Motor neuron (in vitro differentiated cells): ENCODE measurements at regions not wholly inside any gene's neighbourhood (a gene's known extent, or its start where the extent isn't known, plus 50 kb on each side); places are given as distances from the start of the nearest gene placed in this dataset.
"Not testable (repeated sequence)": the region's sequence is repeated elsewhere in the genome, so short reads cannot be mapped to it uniquely, and the experiment has no call there.

ENCODE experiments used
- ATAC-seq, 8 experiments: fragments of 200-7000 bp; cut with Tn5 transposase; replicated peaks in 6 of 8; 2 replicates each; pipeline ENCODE4 v1.8.0; 2021; ENCODE audit warnings: mild to moderate bottlenecking in 8 of 8, moderate library complexity in 8 of 8
- H3K27ac ChIP-seq, 2 donors: fragments of 250-450 bp; sonication (Bioruptor Pico); 2 replicates each; pipeline ENCODE4 v1.9.0; 2021; ENCODE audit warnings: antibody characterized with exemption in 2 of 2, mild to moderate bottlenecking in 2 of 2, moderate library complexity in 1 of 2
- H3K4me1 ChIP-seq, 2 donors: fragments of 250-450 bp; sonication (Bioruptor Pico); replicated peaks in 1 of 2; 2 replicates each; pipeline ENCODE4 v1.6.1; 2021; ENCODE audit warnings: antibody characterized with exemption in 2 of 2, mild to moderate bottlenecking in 2 of 2, moderate library complexity in 1 of 2
- H3K4me3 ChIP-seq, 5 donors: fragments of 250-450 bp; sonication (Bioruptor Pico); 2 replicates each; pipeline ENCODE4 v1.9.0; 2021; ENCODE audit warnings: antibody characterized with exemption in 5 of 5, mild to moderate bottlenecking in 5 of 5, moderate library complexity in 4 of 5
- WGBS, 10 experiments: fragments of 450-650 bp; shearing (Covaris generic); methylation state at CpG; one replicate each; pipeline ENCODE4 v1.0.0; 2022; 5-methylcytosine and 5-hydroxymethylcytosine counted together
- in situ Hi-C, 9 experiments: fragments of 400-800 bp; cut with MboI; loops; one replicate each; pipeline ENCODE4 v1.15.0; 2021; ENCODE audit warnings: low sequenced_read_pairs in 9 of 9, low pct_unique_long_range_greater_than_20kb in 2 of 9; ENCODE audit not compliant: unreplicated experiment in 9 of 9

DNA sequence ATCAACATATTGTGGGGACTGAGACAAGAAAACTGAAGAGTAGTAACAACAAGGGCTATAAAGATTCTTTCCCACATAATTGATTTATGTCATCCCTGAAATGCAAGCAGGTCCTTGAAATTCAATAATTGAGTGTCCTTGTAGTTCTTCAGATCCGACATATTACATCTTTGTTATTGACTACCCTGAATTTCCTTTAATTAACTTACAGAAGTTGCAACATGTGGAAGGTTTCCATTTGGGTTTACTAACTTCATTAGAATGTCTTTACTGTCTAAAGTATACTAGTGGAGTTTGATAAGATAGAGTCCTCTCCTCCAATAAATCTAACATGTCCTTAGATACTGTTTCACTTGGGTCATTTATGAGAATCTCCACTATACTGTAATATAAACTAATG is 951.8 kb downstream of the SLC6A15 start:
- no peaks in the 10 kb centered on the region for H3K4me1 ChIP-seq
- in situ Hi-C loops: loop anchor here in 1 of 9 experiments (25.0 kb wide), 1 partner anchor 123 kb away; no protein-coding TSS in a partner anchor
- H3K4me3 ChIP-seq: no peak overlapping the region
- H3K27ac ChIP-seq: no peak overlapping the region
- ATAC-seq: no peak
- 73 to 100% (median 83%) methylated on average over 1 of the region's 1 CpG; no CpG with 5 or more reads in 3 of the 10 experiments for WGBS, 10 experiments

DNA sequence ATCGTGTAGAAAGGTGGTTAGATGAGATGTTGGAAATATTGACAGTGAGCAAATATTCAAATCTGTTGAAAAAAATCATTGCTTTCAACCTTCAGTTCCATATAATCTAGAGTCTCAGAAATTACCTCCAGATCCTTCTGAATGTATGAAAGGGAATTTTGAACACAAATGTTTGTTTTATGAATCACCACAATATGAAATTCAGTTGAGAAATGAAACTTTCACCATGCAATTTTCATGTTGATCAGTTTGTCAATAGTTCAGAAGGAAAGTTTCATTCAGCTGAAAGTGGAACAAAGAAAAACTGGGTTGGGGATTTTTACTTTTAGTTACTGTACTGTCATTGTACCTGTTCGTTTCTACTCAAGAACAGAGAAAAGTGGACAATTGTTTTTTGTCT is 953.6 kb downstream of the SLC6A15 start:
- 25 to 86% (median 70%) methylated on average over 1 to 2 of the region's 2 CpGs; no CpG with 5 or more reads in 1 of the 10 experiments for WGBS, 10 experiments

DNA sequence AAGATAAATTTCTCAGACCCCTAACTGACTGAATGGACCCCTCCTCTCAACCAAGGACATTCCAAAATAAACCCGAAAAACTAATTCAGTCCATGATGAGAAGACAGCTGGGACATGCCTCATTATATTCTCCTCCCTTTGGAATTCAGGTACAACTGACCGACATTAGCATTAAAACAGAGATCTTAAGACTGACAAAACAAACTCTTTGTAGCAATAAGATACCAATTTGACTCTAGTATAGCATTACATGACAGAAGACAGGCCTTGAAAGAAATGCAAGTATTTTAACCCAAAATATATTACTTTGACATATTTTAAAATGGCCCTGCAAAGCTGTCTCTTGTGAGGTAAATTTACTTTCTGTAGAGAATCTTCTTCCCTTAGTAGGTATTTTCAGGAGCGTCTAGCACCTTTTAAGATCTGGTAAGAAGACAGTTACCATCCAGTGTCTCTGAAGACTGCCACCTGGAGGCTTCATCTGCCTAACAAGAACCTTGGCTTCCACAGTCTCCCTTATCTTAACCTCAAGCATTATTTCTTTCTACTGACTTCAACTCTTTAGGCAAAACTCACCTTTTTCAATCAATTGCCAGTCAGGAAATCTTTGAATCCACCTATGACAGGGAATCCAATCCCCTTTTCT is 957.5 kb downstream of the SLC6A15 start:
- in situ Hi-C loops: loop anchor here in 1 of 9 experiments (25.0 kb wide), 1 partner anchor 118 kb away; no protein-coding TSS in a partner anchor
- no peak overlapping the region for H3K4me3 ChIP-seq
- 48 to 82% (median 59%) methylated on average over 2 to 3 of the region's 3 CpGs; no CpG with 5 or more reads in 1 of the 10 experiments for WGBS, 10 experiments
- H3K27ac ChIP-seq: no peak overlapping the region
- no peaks in the 10 kb centered on the region for H3K4me1 ChIP-seq
- ATAC-seq: no peak

More for the DNA sequence above, 953.6 kb downstream of the SLC6A15 start:
- in situ Hi-C loops: loop anchor here in 1 of 9 experiments (25.0 kb wide), 1 partner anchor 122 kb away; no protein-coding TSS in a partner anchor
- H3K27ac ChIP-seq: no peak overlapping the region
- H3K4me1 ChIP-seq: no peaks in the 10 kb centered on the region
- H3K4me3 ChIP-seq: no peak overlapping the region
- ATAC-seq: no peak

DNA sequence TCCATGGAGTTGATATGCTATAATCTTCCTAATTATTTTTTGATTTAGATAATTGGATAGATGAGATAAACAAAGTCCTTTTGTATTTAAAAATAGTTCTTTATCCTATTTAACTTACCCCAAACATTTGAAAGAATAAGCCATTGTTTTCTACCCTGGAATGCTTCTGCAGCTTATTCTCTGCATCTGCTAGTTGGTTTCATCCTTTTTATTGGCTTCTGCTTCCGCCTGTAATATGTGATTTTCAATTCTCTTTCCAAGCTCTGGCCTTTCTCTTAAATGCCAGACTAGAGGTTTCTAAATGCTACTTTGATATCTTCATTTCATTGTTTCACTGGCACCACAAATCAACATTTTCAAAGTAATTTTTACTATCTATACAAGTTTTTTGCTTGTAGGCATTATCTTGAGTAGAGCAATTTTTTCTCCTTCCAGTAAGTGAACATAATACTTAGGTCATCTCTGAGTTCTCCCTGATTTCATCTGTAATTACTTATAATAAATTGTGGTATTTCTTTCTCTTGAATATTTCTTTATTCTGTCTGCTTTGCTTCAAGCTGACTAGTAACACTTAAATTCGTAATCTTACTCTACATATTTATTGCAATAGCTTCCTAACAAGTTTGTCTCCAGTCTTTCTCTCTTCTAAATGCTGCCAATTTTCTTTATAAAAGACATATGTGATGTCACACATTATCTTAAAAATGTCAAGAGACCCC is 958.4 kb downstream of the SLC6A15 start:
- WGBS, 10 experiments: 49 to 100% (median 86%) methylated on average over 1 to 2 of the region's 2 CpGs
- in situ Hi-C loops: loop anchor here in 1 of 9 experiments (25.0 kb wide), 1 partner anchor 117 kb away; no protein-coding TSS in a partner anchor
- H3K27ac ChIP-seq: no peak overlapping the region
- no peaks in the 10 kb centered on the region for H3K4me1 ChIP-seq
- no peak for ATAC-seq
- H3K4me3 ChIP-seq: no peak overlapping the region

DNA sequence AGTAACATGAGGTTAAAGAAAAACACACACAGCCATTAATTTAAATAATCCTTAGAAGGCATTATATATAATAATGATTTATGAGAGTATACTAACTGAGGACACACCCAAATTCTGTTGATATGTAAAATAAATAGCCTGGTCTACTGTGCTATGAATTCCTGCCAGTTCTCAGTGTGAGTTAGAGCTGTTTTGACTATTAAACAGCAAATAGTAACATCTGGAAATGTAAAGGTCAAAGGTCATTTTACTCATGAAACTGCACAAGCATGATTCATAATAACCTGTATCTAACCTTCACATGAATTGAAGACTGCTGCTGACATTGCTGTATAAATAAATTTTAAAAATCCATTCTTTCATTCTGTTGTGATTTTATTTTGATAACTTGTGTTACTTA is 966.7 kb downstream of the SLC6A15 start:
- Histone ChIP-seq H3K27ac (no peak overlapping the region), H3K4me3 (no peak overlapping the region), H3K4me1 (peaks cover 0 to 8% of the 10 kb centered on the region in 2 donors)
- in situ Hi-C loops: no loop called here
- peak in 3 of 8 experiments; percentile 31 to 72 (median 39) for ATAC-seq

DNA sequence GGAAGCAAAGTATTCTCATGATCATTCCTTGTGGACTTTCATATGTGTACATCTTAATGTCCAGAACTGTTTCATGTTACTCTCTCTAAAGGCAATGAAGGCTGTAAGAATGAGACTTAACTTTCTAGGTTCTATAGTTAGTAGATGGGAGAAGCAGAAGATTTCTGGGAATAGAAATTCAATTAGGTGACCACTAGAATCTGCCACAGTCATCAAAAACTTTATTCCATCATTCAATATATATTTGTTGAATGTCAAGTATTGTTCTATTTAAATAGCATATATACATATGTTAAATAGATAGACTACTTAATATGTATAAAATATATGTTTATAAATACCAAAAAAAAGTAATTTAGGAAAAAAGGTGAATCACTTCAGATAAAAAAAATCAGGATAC is 972.9 kb downstream of the SLC6A15 start:
- H3K4me1 ChIP-seq: no peaks in the 10 kb centered on the region
- in situ Hi-C loops: no loop called here
- H3K27ac ChIP-seq: no peak overlapping the region
- no peak overlapping the region for H3K4me3 ChIP-seq
- ATAC-seq: no peak

DNA sequence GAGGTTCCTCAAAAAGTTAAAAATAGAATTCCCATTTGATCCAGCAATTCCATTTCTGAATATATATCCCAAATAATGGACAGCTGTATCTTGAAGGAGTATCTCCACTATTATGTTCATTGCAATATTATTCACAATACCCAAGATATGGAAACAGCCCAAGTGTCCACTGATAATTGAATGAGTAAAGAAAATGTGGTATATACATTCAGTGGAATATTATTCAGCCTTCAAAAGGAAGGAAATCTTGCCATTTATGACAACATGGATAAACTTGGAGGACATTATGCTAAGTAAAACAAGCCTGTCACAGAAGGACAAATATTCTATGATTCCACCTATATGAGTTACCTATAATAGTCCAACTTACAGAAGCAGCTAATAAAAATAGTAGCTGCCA is 979.0 kb downstream of the SLC6A15 start:
- Histone ChIP-seq H3K4me1 (no peaks in the 10 kb centered on the region), H3K4me3 (no peak overlapping the region), H3K27ac (no peak overlapping the region)
- in situ Hi-C loops: no loop called here
- no peak for ATAC-seq

DNA sequence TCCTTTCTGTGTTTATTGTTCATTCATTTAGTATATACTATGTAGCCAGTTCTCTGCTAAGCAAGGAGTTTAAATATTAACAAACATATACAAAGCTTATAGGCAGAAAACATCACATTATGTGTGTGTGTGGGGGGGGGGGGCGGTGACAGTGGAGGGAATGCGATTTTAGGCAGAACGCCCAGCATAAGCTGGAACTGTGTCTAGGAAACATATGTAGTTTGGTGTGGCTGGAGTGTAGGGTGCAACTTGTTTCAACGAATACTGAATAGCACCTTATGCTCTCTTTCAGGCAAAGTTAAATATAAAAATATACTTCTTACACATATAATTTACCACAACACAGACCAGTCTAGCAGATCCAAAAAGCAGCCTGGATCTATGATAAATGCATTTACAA is 980.6 kb downstream of the SLC6A15 start:
- Histone ChIP-seq H3K4me3 (no peak overlapping the region), H3K27ac (no peak overlapping the region), H3K4me1 (no peaks in the 10 kb centered on the region)
- in situ Hi-C loops: no loop called here
- no peak for ATAC-seq
- 46 to 100% (median 95%) methylated on average over 1 to 4 of the region's 4 CpGs; no CpG with 5 or more reads in 5 of the 10 experiments for WGBS, 10 experiments

DNA sequence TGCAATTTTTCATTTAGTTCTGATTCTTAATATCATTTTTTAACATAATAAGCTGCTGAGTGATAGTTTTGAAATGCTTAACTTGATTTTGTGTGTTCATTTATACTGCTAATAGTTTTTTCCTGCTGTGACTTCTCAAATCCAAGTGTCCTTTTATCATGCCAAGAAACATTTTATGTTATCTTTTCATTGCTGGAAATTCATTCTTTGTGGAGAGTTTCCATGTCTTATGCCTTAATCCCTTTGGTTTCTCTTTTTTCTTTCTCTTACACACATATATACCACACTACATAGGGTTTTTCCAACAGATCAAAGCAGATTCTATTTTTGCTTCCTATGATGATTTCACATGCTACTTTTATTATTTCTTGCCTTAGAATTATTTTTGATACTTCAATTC is 981.1 kb downstream of the SLC6A15 start:
- no peak for ATAC-seq
- H3K4me1 ChIP-seq: no peaks in the 10 kb centered on the region
- H3K4me3 ChIP-seq: no peak overlapping the region
- no peak overlapping the region for H3K27ac ChIP-seq
- in situ Hi-C loops: no loop called here

DNA sequence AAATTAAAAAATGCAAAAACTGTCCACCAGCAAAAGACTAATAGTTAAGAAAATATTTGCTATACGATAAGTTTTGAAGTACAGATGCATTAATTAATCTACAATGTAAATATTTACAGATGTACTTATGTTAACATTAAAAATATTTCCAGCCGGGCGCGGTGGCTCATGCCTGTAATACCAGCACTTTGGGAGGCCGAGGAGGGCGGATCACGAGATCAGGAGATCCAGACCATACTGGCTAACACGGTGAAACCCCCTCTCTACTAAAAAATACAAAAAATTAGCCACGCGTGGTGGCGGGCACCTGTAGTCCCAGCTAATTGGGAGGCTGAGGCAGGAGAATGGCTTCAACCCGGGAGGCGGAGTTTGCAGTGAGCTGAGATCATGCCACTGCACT is 982.8 kb downstream of the SLC6A15 start:
- in situ Hi-C loops, H3K4me1 ChIP-seq, H3K4me3 ChIP-seq, H3K27ac ChIP-seq, ATAC-seq: not testable (repeated sequence)
- WGBS, 10 experiments: 82 to 100% (median 95%) methylated on average over 3 to 13 of the region's 13 CpGs

DNA sequence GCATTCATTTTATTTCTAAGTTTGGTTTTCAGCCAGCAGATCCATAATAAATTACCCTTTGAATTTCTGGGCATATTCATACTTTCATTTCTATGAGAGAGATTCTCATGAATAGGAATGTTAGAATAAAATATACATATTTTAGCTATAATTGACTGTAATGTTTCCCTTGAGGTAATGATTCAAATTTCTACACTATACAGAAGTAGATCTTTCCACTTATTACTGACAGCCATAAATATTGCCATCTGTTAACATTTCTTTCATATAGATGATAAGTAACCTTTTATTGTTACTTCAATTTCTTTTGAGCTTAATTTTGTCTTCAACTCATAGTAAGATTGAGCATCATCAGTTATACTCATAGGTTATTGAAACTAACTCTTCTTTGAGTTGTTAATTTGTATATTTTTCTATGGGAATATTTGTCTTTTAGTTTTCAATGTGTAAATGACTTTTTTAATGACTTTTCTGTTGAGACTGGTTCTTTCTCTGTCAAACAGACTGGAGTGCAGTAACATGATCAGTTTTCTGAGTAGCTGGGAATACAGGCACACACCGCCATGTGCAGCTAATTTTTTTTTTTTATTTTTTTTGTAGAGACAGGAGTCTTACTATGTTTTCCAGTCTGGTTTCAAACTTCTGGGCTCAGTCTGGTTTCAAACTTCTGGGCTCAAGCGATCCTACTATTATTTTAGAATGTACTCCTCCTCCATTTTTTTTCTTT is 991.6 kb downstream of the SLC6A15 start:
- H3K27ac ChIP-seq: no peak overlapping the region
- H3K4me1 ChIP-seq: peaks cover 0 to 5% of the 10 kb centered on the region in 2 donors
- H3K4me3 ChIP-seq: no peak overlapping the region
- peak in 3 of 8 experiments; percentile 57 to 96 (median 69) for ATAC-seq
- in situ Hi-C loops: no loop called here
- 71 to 100% (median 87%) methylated on average over 1 to 2 of the region's 2 CpGs for WGBS, 10 experiments

DNA sequence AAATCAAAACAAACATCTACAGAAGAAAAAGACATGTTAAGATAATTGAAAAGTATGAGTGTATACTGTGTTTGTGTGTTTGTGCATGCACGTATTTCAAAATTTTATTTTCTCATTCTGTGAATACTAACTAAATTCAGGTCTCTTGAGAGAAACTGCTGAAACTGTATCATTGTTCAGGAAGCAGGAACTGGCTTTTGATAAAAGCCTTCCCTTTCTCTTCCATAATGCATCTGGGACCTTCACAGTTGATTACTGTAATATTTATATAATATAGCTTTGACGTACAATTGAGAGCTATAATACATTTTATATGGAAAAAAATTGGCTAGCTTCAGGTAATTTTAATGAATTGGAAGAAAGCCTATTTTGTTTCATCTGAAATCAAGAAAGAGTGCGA is 993.5 kb downstream of the SLC6A15 start:
- Histone ChIP-seq H3K4me1 (peaks cover 0 to 5% of the 10 kb centered on the region in 2 donors), H3K4me3 (no peak overlapping the region), H3K27ac (no peak overlapping the region)
- 82 to 100% (median 91%) methylated on average over 2 to 3 of the region's 3 CpGs for WGBS, 10 experiments
- no peak for ATAC-seq
- in situ Hi-C loops: no loop called here

DNA sequence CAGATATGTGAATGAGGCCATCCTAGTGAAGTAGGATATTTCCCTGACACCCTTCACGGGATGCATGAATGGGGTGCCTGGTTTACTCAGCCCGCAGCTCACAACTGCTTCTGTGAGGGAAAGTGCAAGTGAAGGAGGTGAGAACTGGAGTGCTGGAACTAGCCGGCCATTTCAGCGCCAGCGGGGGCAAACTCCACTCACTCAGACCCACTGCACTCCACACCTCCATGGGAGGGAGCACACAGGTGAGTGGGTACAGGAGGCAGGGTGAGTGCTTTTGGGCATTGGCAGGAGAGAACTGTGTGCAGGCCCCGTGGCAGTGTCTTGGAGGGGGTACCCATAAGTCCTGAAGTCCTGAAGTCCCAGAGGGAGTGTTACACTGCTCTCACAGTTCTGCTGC is 1008.4 kb downstream of the SLC6A15 start:
- no peak overlapping the region for H3K27ac ChIP-seq
- H3K4me3 ChIP-seq: no peak overlapping the region
- ATAC-seq: no peak
- in situ Hi-C loops: no loop called here
- WGBS, 10 experiments: 40 to 100% (median 93%) methylated on average over 1 to 6 of the region's 6 CpGs; no CpG with 5 or more reads in 5 of the 10 experiments
- no peaks in the 10 kb centered on the region for H3K4me1 ChIP-seq
